ENCODE measurements at regions not wholly inside any gene's neighbourhood (a gene's known extent, or its start where the extent isn't known, plus 50 kb on each side); places are given as distances from the start of the nearest gene placed in this dataset.

- Histone ChIP-seq H3K4me2 (ENCODE audit: insufficient read depth, insufficient read length, low read length) (no peak overlapping the region), H2BK5ac (ENCODE audit: insufficient read length, low read length) (no peak overlapping the region), H3K9ac (ENCODE audit: extremely low read depth, insufficient read length, low read length) (no peak overlapping the region), H4K20me1 (ENCODE audit: control insufficient read depth, insufficient read depth, insufficient read length) (no peaks in the 10 kb centered on the region), H2AK5ac (ENCODE audit: insufficient read length, low read length) (no peak overlapping the region), H3K79me2 (ENCODE audit: insufficient read depth, low read length) (no peaks in the 10 kb centered on the region), H4K8ac (replicated peaks; ENCODE audit: insufficient read length, low read depth, low read length) (no peak overlapping the region), H2BK12ac (ENCODE audit: insufficient read length, low read depth, low read length) (no peak overlapping the region), H3K9me3 (ENCODE audit: control insufficient read depth, low read depth, low read length) (no peaks in the 10 kb centered on the region), H2BK120ac (ENCODE audit: low read depth, low read length, poor library complexity, severe bottlenecking) (no peak overlapping the region), H3K4ac (ENCODE audit: low read depth, low read length) (no peak overlapping the region), H3K27me3 (ENCODE audit: insufficient read depth, low read length) (no peaks in the 10 kb centered on the region), H3K27ac (ENCODE audit: insufficient read length, low read depth, low read length) (no peak overlapping the region), H3T11ph (ENCODE audit: low read length) (no peak overlapping the region), H3K79me1 (ENCODE audit: insufficient read depth, low read depth, low read length, poor library complexity, severe bottlenecking) (no peaks in the 10 kb centered on the region), H3K23ac (ENCODE audit: insufficient read length, low read depth, low read length) (no peak overlapping the region), H2BK20ac (ENCODE audit: low read depth, low read length, poor library complexity, severe bottlenecking) (no peak overlapping the region), H3K14ac (ENCODE audit: insufficient read depth, low read length) (no peak overlapping the region), H3K18ac (ENCODE audit: insufficient read length, low read depth, low read length) (no peak overlapping the region), H4K5ac (ENCODE audit: insufficient read length, low read depth, low read length) (no peak overlapping the region), H3K56ac (ENCODE audit: insufficient read length, low read depth, low read length) (no peak overlapping the region), H2BK15ac (ENCODE audit: low read depth, low read length) (no peak overlapping the region), H3K4me1 (ENCODE audit: insufficient read depth, low read length) (no peaks in the 10 kb centered on the region), H3K23me2 (ENCODE audit: insufficient read length, low read depth, low read length, poor library complexity, severe bottlenecking) (no peaks in the 10 kb centered on the region), H4K91ac (ENCODE audit: insufficient read length, low read depth, low read length) (no peak overlapping the region), H2AFZ (ENCODE audit: low read length) (no peak overlapping the region)
- Mint-ChIP-seq H3K9me3 (no peaks in the 10 kb centered on the region; a peak in 1 of 5 replicates), H3K27me3 (ENCODE audit: low read depth) (no peaks in the 10 kb centered on the region), H3K27ac (no peak overlapping the region), H3K4me3 (no peak overlapping the region), H3K36me3 (ENCODE audit: insufficient read depth in 1 of 3, low read depth in 3 of 3) (no peaks in the 10 kb centered on the region), H3K4me1 (peaks cover 4 to 6% of the 10 kb centered on the region in 2 experiments; a peak in 3 of 4 replicates)
- WGBS (ENCODE audit: extremely low coverage, insufficient read length, low lambda C conversion rate): no CpG with 5 or more reads among the region's 5 CpGs
- TF ChIP-seq CTCF (conservative IDR thresholded peaks at IDR 0.05): no peak
- DNase-seq: no peak
Observed at GRCh38 chr2:12964904-12965539, 248.3 kb downstream of the TRIB2 start.
